ENCODE measurements at regions not wholly inside any gene's neighbourhood (a gene's known extent, or its start where the extent isn't known, plus 50 kb on each side); places are given as distances from the start of the nearest gene placed in this dataset.

- no peak for DNase-seq (ENCODE audit: low read depth)
- TF ChIP-seq CTCF (conservative IDR thresholded peaks at IDR 0.05; ENCODE audit: low read length) = no peak
- H3K4me3 ChIP-seq (ENCODE audit: low read length) = no peak overlapping the region
These were observed 230.8 kb upstream of the IRX4 start for GRCh38 chr5:2113348-2114131.

- TF ChIP-seq CTCF (conservative IDR thresholded peaks at IDR 0.05; ENCODE audit: low read length) = no peak
- DNase-seq (ENCODE audit: low read depth) = no peak
These were observed 229.7 kb upstream of the IRX4 start for GRCh38 chr5:2112173-2113025.

GRCh38 chr5:2111569-2112105 lies 228.9 kb upstream of the IRX4 start:
- H3K4me3 ChIP-seq (ENCODE audit: low read length) = no peak overlapping the region
- no peak for DNase-seq (ENCODE audit: low read depth)
- no peak for TF ChIP-seq CTCF (conservative IDR thresholded peaks at IDR 0.05; ENCODE audit: low read length)

More at GRCh38 chr5:2112173-2113025, 229.7 kb upstream of the IRX4 start:
- H3K4me3 ChIP-seq (ENCODE audit: low read length) = no peak overlapping the region

- DNase-seq (ENCODE audit: low read depth) = no peak
- no peak for TF ChIP-seq CTCF (conservative IDR thresholded peaks at IDR 0.05; ENCODE audit: low read length)
- H3K4me3 ChIP-seq (ENCODE audit: low read length) = no peak overlapping the region
These were observed 228.3 kb upstream of the IRX4 start for GRCh38 chr5:2110934-2111462.

- H3K4me3 ChIP-seq (ENCODE audit: low read length) = no peak overlapping the region
- no peak for DNase-seq (ENCODE audit: low read depth)
- no peak for TF ChIP-seq CTCF (conservative IDR thresholded peaks at IDR 0.05; ENCODE audit: low read length)
These were observed 227.6 kb upstream of the IRX4 start for GRCh38 chr5:2110137-2110933.

- H3K4me3 ChIP-seq (ENCODE audit: low read length) = no peak overlapping the region
- no peak for TF ChIP-seq CTCF (conservative IDR thresholded peaks at IDR 0.05; ENCODE audit: low read length)
- DNase-seq (ENCODE audit: low read depth) = no peak
These were observed 226.8 kb upstream of the IRX4 start for GRCh38 chr5:2109566-2109965.

Data from AG10803 (cell line).